ENCODE measurements at regions not wholly inside any gene's neighbourhood (a gene's known extent, or its start where the extent isn't known, plus 50 kb on each side); places are given as distances from the start of the nearest gene placed in this dataset.

GRCh38 chr13:34076943-34077703 is 259.2 kb downstream of the RFC3 start:
- TF ChIP-seq CTCF (IDR thresholded peaks at IDR 0.05) (peak in 5 of 6 experiments; percentile 10 to 54 (median 42)), POLR2A (IDR thresholded peaks at IDR 0.05) (no peak)

Data from Peyer's patch (tissue), 4 donors.